HG03354 (cell line): ENCODE measurements at regions not wholly inside any gene's neighbourhood (a gene's known extent, or its start where the extent isn't known, plus 50 kb on each side); places are given as distances from the start of the nearest gene placed in this dataset.
"Not testable (repeated sequence)": the region's sequence is repeated elsewhere in the genome, so short reads cannot be mapped to it uniquely, and the experiment has no call there.

Source experiments
- ATAC-seq: cut with Tn5 transposase; IDR thresholded peaks from one replicate; pipeline ENCODE4 v1.9.1; 2021; ENCODE audit warnings: mild to moderate bottlenecking; ENCODE audit not compliant: unreplicated experiment, poor library complexity, severe bottlenecking

DNA sequence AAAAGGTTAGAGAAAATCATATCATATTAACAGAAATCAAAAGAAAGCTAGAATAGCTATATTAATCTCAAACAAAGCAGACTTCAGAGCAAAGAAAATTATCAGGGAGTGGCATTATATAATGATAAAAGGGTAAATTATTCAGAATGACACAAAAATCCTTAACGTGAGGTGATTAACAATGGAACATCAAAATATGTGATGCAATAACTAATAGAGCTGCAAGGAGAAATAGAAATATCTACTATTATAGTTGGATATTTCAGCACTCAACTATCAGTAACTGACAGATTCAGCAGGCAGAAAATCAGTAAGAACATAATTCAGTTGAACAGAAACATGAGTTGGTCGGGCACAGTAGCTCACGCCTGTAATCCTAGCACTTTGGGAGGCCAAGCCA lies 275.1 kb upstream of the FSIP2 start:
- no peak for ATAC-seq

DNA sequence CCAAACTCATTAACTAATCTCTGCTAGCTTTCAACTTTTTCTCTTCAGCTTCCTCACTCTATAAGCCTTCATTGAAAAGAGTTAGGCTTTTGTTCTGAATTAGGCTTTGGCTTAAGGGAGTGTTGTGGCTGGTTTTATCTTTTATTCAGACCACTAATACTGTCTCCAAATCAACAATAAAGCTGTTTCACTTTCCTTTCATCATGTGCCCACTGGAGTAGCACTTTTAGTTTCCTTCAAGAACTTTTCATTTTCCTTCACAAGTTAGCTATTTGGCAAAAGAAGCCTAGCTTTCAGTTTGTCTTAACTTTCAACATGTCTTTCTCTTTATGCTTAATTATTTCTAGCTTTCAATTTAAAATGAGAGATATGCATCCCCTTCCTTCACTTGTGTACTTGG lies 271.7 kb upstream of the FSIP2 start:
- ATAC-seq, result no peak

DNA sequence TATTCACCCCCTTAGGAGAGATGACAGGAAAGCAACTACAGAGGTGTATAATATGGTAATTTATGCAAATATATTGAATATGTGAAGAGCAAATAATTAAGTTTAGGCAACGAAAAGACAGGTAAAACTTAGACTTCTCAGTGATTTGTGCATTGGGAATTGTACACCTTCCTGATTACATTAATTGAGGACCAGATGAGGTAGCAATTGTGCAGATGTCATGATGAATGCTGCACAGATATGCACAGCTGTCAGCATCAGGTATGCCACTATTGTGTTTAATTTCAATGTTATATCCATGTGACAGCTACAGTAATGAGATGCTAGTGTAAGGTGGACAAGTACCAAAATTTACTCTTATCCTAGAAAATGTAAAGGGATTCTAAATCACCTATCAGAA lies 267.2 kb upstream of the FSIP2 start:
- ATAC-seq, result no peak

DNA sequence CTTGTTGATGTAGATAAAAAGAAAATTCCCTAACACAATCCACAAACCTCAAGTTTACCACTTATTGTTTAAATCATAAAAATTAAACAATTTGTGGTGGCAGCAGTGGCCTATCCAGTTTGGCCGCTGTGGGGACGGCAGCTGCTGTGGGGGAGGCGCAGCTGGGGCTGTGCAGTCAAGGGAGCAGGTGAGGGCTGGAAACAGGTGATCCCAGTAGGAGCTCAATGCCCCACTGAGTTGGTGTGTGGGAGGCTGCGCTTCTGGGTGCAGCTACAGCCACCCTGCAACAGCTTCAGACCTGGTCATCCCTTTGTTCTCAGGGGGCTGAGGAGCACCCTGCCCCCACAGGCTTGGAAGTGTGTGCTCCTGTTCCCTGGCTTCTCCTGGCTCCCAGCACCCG lies 266.0 kb upstream of the FSIP2 start:
- no peak for ATAC-seq

DNA sequence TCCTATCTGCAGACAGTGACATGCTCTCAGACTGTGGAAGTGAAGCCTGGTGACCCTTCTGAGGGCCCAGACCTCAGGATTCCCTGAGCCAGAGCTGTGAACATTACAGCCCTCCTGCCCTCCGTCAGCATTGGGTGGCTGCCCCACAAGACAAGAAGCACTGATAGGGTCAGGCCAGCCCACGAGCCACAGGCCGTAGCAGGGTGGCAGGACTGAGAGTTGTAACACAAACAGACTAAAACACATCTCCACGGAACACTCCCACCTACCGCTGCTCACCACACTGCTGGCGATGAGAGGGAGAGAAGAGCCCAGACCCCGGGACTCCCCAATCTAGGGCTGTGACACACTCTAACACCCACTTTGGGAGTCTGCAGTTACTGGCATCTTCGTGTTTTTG lies 264.8 kb upstream of the FSIP2 start:
- ATAC-seq, result no peak

DNA sequence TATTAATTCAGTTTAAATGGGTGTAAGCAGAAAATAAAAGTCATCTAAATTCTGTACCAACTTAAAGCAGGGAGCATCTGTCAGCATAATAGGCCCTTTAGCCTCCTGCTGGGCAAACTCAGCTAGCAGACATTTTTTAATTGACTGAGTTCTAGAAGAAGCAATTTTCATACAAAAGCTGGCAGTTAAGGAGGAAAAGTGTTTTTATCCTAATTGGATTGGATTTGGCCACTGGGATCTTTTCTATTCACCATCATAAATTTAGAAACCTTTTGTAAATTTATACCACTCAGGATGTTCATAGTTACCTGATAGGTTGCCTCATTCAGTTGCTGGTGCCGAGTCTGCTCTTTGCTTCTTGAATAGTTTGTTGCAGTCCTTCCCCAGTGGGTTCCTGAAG lies 262.7 kb upstream of the FSIP2 start:
- ATAC-seq, result no peak

DNA sequence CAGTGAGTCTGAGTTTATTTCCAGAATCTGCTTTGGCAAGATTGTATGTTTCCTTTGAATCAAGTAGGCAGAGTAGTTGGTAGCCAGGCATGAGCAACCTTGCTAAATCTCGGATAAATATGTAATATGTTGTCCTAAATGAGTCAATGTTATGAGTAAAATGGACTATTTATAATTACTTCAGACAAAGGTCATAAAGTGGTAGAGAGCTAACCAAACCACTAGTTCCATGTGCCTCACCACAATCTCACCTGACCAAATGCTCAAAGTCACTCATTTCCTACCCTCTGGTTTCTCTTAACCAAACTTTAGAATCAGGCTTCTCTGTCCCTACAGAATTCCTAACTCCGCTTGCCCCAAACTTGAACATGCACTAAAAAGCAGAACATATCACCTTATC lies 261.2 kb upstream of the FSIP2 start:
- no peak for ATAC-seq

DNA sequence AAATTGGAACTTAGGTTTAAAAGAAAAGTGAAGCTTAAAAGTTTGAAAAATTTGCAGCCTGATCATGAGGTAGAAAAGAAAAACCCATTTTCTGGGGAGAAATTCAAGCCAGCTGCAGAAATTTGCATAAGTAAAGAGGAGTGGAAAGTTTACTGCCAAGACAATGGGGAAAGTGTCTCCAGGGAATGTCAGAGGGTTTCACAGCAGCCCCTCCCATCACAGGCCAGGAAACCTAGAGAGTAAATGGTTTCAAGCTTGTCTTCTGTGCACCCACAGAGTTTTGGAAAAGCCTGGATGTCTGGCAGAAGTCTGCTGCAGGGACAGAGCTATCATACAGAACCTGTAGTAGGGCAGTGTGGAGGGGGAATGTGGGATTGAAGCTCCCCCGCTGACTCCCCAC lies 254.0 kb upstream of the FSIP2 start:
- no peak for ATAC-seq

DNA sequence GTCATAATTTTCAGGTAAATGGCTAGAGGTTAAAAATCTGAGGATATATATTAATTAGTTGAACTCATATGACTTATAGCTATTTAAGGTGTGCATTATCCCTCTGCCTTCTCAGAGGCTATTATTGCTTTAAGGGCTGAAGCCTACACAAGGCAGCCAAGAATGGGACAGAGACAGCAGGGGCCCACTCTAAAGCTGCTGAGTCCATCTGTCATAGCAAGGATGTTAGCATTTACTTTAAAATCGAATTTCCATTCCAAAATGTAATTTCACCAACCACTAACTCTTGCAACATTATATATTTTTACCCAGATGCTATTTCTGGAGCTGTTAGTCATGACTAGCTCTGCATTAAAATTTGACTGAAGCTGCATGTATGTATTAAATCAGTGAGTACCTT lies 236.3 kb upstream of the FSIP2 start:
- no peak for ATAC-seq

DNA sequence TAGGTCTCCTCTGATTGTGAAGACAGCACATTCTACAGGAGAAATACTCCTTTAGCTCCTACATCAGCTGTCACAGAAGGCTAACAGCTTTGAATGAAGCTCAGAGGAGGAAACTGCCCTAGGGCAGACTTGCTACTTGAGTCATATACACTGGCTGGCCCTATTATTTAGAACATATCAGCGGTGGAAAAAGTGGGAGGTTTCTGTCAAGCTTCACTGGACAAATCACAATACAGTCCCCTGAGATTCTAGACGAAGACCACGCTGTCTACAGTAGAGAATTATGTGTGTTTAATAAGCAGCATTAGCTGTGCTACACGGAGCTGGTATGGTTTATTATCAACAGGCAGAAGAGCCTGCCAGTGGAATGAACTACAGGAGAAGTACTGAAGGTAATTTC lies 230.9 kb upstream of the FSIP2 start:
- ATAC-seq, result no peak

DNA sequence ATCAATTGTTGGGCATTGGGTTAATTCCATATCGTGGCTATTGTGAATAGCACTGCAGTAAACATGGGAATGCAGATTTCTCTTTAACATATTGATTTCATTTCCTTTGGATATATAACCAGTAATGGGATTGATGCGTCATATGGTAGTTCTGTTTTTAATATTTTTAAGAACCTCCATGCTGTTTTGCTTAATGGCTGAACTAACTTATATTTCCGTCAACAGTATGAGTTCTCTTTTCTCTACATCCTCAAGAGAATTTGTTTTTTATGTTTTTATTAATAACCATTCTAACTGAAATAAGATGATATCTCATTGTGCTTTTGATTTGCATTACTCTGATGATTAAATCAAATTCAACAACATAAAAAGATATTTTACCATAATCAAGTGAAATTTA lies 228.5 kb upstream of the FSIP2 start:
- no peak for ATAC-seq

DNA sequence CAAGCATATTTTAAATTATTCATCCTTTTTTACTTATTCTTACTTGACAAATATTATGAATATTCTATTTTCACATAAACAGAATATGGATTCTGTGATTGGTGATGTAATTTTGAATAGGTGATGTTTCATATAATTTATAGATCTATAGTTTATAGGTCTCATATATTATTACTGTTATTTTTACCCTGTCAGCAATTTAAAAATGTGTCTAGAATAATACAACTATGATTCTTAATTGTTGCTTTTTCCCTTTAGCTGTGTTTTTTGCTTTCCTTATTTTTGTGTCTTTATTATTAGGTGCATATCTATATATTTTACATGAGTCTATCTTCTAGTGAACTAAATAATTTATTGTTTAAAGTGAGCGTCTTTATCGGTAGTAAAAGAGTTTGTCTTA lies 226.7 kb upstream of the FSIP2 start:
- ATAC-seq, result no peak

DNA sequence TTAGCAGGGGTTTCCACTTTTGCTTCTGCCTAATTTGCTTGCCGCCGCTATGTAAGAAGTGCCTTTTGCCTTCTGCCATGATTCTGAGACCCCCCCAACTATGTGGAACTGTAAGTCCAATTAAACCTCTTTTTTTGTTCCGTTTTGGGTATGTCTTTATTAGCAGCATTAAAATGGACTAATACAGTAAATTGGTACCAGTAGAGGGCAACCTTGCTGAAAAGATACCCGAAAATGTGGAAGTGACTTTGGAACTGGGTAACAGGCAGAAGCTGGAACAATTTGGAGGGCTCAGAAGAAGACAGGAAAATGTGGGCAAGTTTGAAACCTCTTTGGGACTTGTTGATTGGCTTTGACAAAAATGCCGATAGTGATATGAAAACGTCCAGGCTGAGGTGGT lies 216.1 kb upstream of the FSIP2 start:
- no peak for ATAC-seq

DNA sequence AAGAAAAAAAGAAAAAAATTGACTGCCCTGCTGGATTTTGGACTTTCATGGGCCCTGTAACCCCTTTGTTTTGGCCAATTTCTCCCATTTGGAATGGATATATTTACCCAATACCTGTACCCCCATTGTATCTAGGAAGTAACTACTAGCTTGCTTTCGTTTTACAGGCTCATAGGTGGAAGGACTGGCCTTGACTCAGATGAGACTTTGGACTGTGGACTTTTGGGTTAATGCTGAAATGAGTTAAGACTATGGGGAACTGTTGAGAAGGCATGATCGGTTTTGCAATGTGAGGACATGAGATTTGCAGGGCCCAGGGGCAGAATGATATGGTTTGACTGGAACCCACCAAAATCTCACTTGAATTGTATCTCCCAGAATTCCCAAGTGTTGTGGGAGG lies 214.4 kb upstream of the FSIP2 start:
- not testable (repeated sequence) for ATAC-seq

DNA sequence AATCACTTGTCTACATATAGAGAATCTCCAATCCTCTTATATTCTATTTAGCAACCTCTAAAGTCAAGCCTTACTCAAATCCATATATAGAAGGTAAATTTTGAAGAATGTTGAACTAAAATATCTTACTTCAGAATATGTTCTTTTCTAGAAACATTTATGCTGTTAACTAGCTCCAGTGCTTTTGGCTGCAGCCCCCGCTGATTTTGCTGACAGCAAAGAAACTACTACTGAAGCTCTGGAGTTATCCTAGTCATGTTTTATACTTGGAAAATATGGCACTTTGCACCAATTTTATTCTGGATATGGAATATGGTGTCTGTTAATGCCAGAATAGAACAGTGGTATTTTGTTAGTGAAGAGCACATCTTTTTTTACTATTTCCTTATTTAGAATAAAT lies 212.4 kb upstream of the FSIP2 start:
- no peak for ATAC-seq

DNA sequence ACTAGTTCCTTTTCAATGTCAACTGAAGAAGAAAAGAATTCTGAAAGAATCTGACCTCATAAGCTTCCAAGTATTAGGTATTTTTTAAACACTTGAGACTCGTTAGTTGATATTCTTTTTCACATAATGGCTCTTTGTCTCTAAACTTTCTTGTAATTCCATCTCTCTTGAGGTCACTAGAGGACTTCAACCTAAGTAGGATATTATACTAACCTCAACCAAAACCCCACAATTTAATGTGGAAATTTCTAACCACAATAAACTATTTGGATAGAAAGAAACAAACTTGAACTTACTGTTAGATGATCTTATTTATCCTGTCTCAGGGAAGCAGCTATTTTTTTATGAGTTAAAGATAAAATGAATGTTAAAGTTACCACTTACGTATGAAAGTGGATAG lies 206.9 kb upstream of the FSIP2 start:
- ATAC-seq, result no peak

DNA sequence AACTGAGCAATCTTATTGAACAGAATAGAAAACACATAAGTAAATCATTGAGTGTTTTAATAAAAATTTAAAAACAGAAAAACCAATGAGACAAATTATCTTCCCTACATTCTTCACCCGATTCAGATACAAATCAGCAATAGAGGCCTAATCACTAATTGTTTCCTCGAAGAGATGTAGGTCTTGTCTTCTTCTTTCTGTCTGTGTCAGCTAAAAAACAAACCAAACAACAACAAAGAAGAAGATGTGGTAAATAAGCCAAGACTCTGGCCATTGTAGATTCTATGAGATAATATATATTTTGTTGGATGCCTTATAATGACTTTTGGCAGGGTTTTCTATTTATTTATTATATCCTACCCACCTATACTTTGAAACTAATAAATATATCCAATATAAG lies 200.9 kb upstream of the FSIP2 start:
- ATAC-seq, result no peak

DNA sequence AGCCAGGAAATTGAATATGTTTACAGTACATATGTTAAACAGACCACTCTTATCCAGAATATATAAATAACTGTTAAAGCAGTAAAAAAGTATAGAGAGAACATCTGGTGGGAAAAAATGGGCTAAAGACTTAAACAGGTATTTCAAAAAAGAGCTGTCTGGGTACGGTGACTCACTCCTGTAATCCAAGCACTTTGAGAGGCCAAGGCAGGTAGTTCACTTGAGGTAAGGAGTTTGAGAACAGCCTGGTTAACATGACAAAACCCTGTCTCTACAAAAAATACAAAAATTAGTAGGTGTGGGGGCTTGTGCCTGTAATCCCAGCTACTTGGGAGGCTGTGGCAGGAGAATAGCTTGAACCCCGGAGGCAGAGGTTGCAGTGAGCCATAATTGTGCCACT lies 171.4 kb upstream of the FSIP2 start:
- no peak for ATAC-seq

DNA sequence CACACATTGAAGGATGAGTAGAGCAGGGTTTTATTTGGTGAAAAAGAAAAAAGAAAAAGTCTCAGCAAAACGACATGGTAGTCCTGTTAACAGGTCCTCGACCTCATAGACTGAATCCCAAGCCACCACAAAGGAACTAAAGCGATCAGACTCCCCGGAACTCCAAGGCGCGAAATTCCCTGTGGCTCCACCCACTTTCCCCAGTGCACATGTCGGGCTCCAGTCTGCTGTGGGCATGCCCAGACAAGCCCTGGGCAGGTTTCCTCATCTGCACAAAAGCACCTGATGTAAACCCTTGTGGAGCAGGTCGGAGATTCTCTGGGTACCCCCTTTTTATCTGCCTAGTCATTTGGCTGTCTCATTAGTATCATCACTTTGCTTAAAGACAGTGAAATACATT lies 170.7 kb upstream of the FSIP2 start:
- no peak for ATAC-seq

DNA sequence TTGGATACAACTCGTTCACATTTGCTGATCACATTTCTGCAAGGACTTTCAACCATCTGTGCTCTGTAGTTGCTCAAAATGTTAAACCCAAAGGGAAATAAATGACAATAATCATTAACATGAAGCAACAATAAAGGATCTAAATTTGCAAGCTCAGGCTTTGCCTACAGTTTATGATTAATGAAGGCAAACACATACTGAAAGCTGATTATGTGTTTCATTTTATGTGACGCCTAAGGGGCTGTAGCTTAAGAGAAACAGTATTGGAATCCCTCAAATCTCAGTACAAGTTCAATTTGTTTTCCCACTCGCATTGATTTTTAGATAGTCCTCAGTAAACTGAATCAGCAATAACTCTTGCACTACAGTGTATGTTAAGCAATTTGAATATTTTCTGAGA lies 160.3 kb upstream of the FSIP2 start:
- ATAC-seq, result peak; percentile 75

DNA sequence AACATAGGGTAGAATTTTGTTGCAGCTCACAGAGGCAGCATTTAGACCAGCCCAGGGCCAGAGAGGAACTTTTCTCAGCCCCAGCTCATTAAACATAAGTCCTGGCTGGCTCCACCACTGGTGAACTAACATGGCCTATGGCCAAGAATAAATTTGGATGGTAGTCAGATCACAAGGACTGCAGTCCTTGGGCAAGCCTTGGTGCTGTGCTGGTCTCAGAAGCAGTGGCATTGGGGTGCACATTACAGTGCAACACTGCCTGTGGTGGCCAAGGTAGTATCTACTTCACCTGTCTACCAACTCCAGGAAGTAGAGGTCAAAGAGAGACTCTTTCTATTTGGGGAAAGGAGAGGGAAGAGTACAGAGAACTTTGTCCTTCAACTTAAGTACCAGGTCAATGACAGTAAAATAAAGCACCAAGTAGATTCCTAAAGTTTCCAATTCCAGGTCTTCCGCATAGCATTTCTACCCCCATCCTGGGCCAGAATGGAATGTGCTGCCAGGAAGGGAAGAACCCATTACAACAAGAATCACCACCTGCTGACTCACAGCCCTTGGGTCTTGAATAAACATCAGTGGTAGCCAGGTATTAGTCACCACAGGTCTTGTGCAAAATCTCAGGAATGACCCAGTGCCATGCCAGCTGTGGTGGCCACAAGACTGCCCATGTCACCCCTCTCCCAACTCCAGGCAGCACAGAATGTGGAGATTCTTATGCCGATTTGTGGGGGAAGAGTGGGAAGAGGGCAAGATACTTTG lies 155.4 kb upstream of the FSIP2 start:
- ATAC-seq, result no peak

DNA sequence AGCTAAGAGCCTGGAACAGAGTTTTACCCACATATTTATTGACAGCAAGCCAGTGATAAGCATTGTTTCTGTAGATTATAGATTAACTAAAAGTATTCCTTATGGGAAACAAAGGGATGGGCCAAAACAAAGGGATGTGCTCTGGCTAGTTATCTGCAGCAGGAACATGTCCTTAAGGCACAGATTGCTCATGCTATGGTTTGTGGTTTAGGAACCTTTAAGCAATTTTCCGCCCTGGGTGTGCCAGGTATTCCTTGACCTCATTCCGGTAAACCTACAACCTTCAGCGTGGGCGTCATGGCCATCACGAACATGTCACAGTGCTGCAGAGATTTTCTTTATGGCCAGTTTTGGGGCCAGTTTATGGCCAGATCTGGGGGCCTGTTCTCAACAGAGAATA lies 153.4 kb upstream of the FSIP2 start:
- ATAC-seq, result not testable (repeated sequence)
